Neural progenitor cell (in vitro differentiated cells): ENCODE measurements at regions not wholly inside any gene's neighbourhood (a gene's known extent, or its start where the extent isn't known, plus 50 kb on each side); places are given as distances from the start of the nearest gene placed in this dataset.

Source experiments
- CTCF ChIP-seq: fragments of 200-600 bp; sonication (generic); IDR thresholded peaks from 2 replicates; pipeline ENCODE4 v1.5.1; 2017; ENCODE audit warnings: antibody characterized with exemption, mild to moderate bottlenecking
- EZH2 ChIP-seq: fragments of 200-600 bp; sonication (generic); IDR thresholded peaks from 2 replicates; pipeline ENCODE4 v1.6.1; 2017; ENCODE audit warnings: antibody characterized with exemption, mild to moderate bottlenecking, moderate library complexity

- TF ChIP-seq EZH2, result no peak
- TF ChIP-seq CTCF, result no peak
Observed at GRCh38 chr4:126960760-126961159, 672.0 kb upstream of the INTU start.
